SK-N-SH treated with all-trans-retinoic acid at 6 μM for 48 hours (cell line): ENCODE measurements at regions not wholly inside any gene's neighbourhood (a gene's known extent, or its start where the extent isn't known, plus 50 kb on each side); places are given as distances from the start of the nearest gene placed in this dataset.

Source experiments
- ATAC-seq: fragments of 200-7000 bp; cut with Tn5 transposase; 3 replicates; pipeline ENCODE4 v1.9.1; 2020; ENCODE audit warnings: mild to moderate bottlenecking, moderate library complexity
- ARNTL ChIP-seq: fragments of 450-650 bp; formaldehyde crosslinking; IDR thresholded peaks from 2 replicates; pipeline ENCODE4 v1.5.0; 2020; ENCODE audit warnings: low read depth, mild to moderate bottlenecking, moderate library complexity, borderline replicate concordance
- BACH2 ChIP-seq: fragments of 250-450 bp; sonication (Bioruptor Pico); IDR thresholded peaks from 2 replicates; pipeline ENCODE4 v1.9.0; 2021; ENCODE audit warnings: mild to moderate bottlenecking, borderline replicate concordance
- CREB5 ChIP-seq: fragments of 250-450 bp; sonication (Bioruptor Pico); IDR thresholded peaks from 2 replicates; pipeline ENCODE4 v1.5.1; 2020; ENCODE audit warnings: low read depth, mild to moderate bottlenecking, moderate library complexity
- CSDC2 ChIP-seq: fragments of 250-450 bp; sonication (Bioruptor Pico); IDR thresholded peaks from 2 replicates; pipeline ENCODE4 v1.5.0; 2020; ENCODE audit warnings: mild to moderate bottlenecking, moderate library complexity
- CSRNP3 ChIP-seq: fragments of 250-450 bp; sonication (Bioruptor Pico); IDR thresholded peaks from 2 replicates; pipeline ENCODE4 v1.5.1; 2021; ENCODE audit warnings: mild to moderate bottlenecking, moderate library complexity
- ESRRG ChIP-seq: fragments of 250-450 bp; sonication (Bioruptor Pico); IDR thresholded peaks from 2 replicates; pipeline ENCODE4 v1.6.1; 2021; ENCODE audit warnings: mild to moderate bottlenecking
- GLIS3 ChIP-seq: fragments of 250-450 bp; sonication (Bioruptor Pico); IDR thresholded peaks from 2 replicates; pipeline ENCODE4 v1.5.0; 2020; ENCODE audit warnings: mild to moderate bottlenecking, moderate library complexity
- ISL1 ChIP-seq: fragments of 250-450 bp; sonication (Bioruptor Pico); IDR thresholded peaks from 2 replicates; pipeline ENCODE4 v2.1.2; 2022; ENCODE audit warnings: mild to moderate bottlenecking, moderate library complexity
- OSR1 ChIP-seq: fragments of 250-450 bp; sonication (Bioruptor Pico); IDR thresholded peaks from 2 replicates; pipeline ENCODE4 v1.8.0; 2022; ENCODE audit warnings: moderate library complexity, mild to moderate bottlenecking, inconsistent platforms
- PATZ1 ChIP-seq: fragments of 250-450 bp; sonication (Bioruptor Pico); IDR thresholded peaks from 2 replicates; pipeline ENCODE4 v1.8.0; 2020; ENCODE audit warnings: mild to moderate bottlenecking, moderate library complexity, borderline replicate concordance
- POU6F1 ChIP-seq: fragments of 250-450 bp; sonication (Bioruptor Pico); IDR thresholded peaks from 2 replicates; pipeline ENCODE4 v1.8.0; 2021; ENCODE audit warnings: low read depth, mild to moderate bottlenecking, moderate library complexity, borderline replicate concordance
- PPARA ChIP-seq: fragments of 250-450 bp; sonication (Bioruptor Pico); IDR thresholded peaks from 2 replicates; pipeline ENCODE4 v1.5.0; 2020; ENCODE audit warnings: mild to moderate bottlenecking, borderline replicate concordance
- RARB ChIP-seq: fragments of 250-450 bp; sonication (Bioruptor Pico); IDR thresholded peaks from 2 replicates; pipeline ENCODE4 v1.8.0; 2021; ENCODE audit warnings: mild to moderate bottlenecking, moderate library complexity
- SNAI2 ChIP-seq: fragments of 250-450 bp; sonication (Bioruptor Pico); IDR thresholded peaks from 2 replicates; pipeline ENCODE4 v1.5.0; 2020; ENCODE audit warnings: mild to moderate bottlenecking, moderate library complexity
- TCF4 ChIP-seq: fragments of 250-450 bp; sonication (Bioruptor Pico); IDR thresholded peaks from 2 replicates; pipeline ENCODE4 v1.8.0; 2021; ENCODE audit warnings: mild to moderate bottlenecking, moderate library complexity, borderline replicate concordance
- TSHZ2 ChIP-seq: fragments of 250-450 bp; sonication (Bioruptor Pico); IDR thresholded peaks from 2 replicates; pipeline ENCODE4 v1.5.0; 2020; ENCODE audit warnings: mild to moderate bottlenecking, moderate library complexity
- ZC3H10 ChIP-seq: fragments of 250-450 bp; sonication (Bioruptor Pico); IDR thresholded peaks from 2 replicates; pipeline ENCODE4 v1.5.1; 2021; ENCODE audit warnings: mild to moderate bottlenecking, moderate library complexity
- ZFP3 ChIP-seq: fragments of 250-450 bp; sonication (Bioruptor Pico); IDR thresholded peaks from 2 replicates; pipeline ENCODE4 v1.5.0; 2020; ENCODE audit warnings: mild to moderate bottlenecking, moderate library complexity
- ZFP30 ChIP-seq: fragments of 450-650 bp; formaldehyde crosslinking; IDR thresholded peaks from 2 replicates; pipeline ENCODE4 v1.5.0; 2022; ENCODE audit warnings: mild to moderate bottlenecking, moderate library complexity
- ZNF565 ChIP-seq: fragments of 450-650 bp; formaldehyde crosslinking; conservative IDR thresholded peaks from 2 replicates; pipeline ENCODE4 v1.5.0; 2020; ENCODE audit warnings: low read depth, mild to moderate bottlenecking, moderate library complexity
- ZNF70 ChIP-seq: fragments of 450-650 bp; formaldehyde crosslinking; IDR thresholded peaks from 2 replicates; pipeline ENCODE4 v1.5.0; 2020; ENCODE audit warnings: mild to moderate bottlenecking, moderate library complexity
- ZNF8 ChIP-seq: fragments of 450-650 bp; formaldehyde crosslinking; IDR thresholded peaks from 2 replicates; pipeline ENCODE4 v1.5.0; 2020; ENCODE audit warnings: mild to moderate bottlenecking, moderate library complexity

- TF ChIP-seq CSRNP3 (CRISPR knock-in tag) = no peak
- TF ChIP-seq BACH2 = no peak
- no peak for TF ChIP-seq ZNF565 (CRISPR knock-in tag)
- TF ChIP-seq ZFP30 (CRISPR knock-in tag) = no peak
- TF ChIP-seq TCF4 (CRISPR knock-in tag) = no peak
- no peak for TF ChIP-seq PPARA (CRISPR knock-in tag)
- TF ChIP-seq ZNF70 (CRISPR knock-in tag) = no peak
- no peak for TF ChIP-seq SNAI2 (CRISPR knock-in tag)
- TF ChIP-seq ZNF8 (CRISPR knock-in tag) = no peak
- TF ChIP-seq ARNTL (CRISPR knock-in tag) = no peak
- TF ChIP-seq CREB5 (CRISPR knock-in tag) = no peak
- TF ChIP-seq ESRRG (CRISPR knock-in tag) = no peak
- TF ChIP-seq RARB (CRISPR knock-in tag) = no peak
- no peak for TF ChIP-seq POU6F1 (CRISPR knock-in tag)
- TF ChIP-seq PATZ1 (CRISPR knock-in tag) = no peak
- TF ChIP-seq ISL1 (CRISPR knock-in tag) = no peak
- no peak for TF ChIP-seq CSDC2 (CRISPR knock-in tag)
- no peak for TF ChIP-seq ZFP3
- no peak for TF ChIP-seq TSHZ2 (CRISPR knock-in tag)
- TF ChIP-seq ZC3H10 (CRISPR knock-in tag) = no peak
- no peak for ATAC-seq
These were observed 240.3 kb downstream of the RBFOX3 start for GRCh38 chr17:79370594-79370993.

- ATAC-seq = no peak
- TF ChIP-seq SNAI2 (CRISPR knock-in tag) = no peak
- no peak for TF ChIP-seq CREB5 (CRISPR knock-in tag)
- TF ChIP-seq GLIS3 (CRISPR knock-in tag) = no peak
- no peak for TF ChIP-seq PPARA (CRISPR knock-in tag)
- TF ChIP-seq OSR1 = no peak
- no peak for TF ChIP-seq ESRRG (CRISPR knock-in tag)
- TF ChIP-seq ZFP30 (CRISPR knock-in tag) = no peak
- TF ChIP-seq RARB (CRISPR knock-in tag) = no peak
- TF ChIP-seq ISL1 (CRISPR knock-in tag) = no peak
- no peak for TF ChIP-seq CSDC2 (CRISPR knock-in tag)
- TF ChIP-seq ZNF565 (CRISPR knock-in tag) = no peak
- no peak for TF ChIP-seq TSHZ2 (CRISPR knock-in tag)
- TF ChIP-seq POU6F1 (CRISPR knock-in tag) = no peak
- no peak for TF ChIP-seq TCF4 (CRISPR knock-in tag)
- TF ChIP-seq PATZ1 (CRISPR knock-in tag) = no peak
These were observed 240.7 kb downstream of the RBFOX3 start for GRCh38 chr17:79370126-79370525.
